HPDE6-E6E7 (cell line): ENCODE measurements at regions not wholly inside any gene's neighbourhood (a gene's known extent, or its start where the extent isn't known, plus 50 kb on each side); places are given as distances from the start of the nearest gene placed in this dataset.
"Not testable (repeated sequence)": the region's sequence is repeated elsewhere in the genome, so short reads cannot be mapped to it uniquely, and the experiment has no call there.

Experiments
- DNase-seq: peaks from one replicate; pipeline ENCODE4 v3.0.0; 2011; ENCODE audit warnings: missing footprints; ENCODE audit errors: extremely low spot score

GRCh38 chr20:12201289-12201991 lies 283.7 kb downstream of the BTBD3 start:
- no peak for DNase-seq

GRCh38 chr20:12203399-12203798 lies 285.7 kb downstream of the BTBD3 start:
- no peak for DNase-seq

- no peak for DNase-seq
Measured at GRCh38 chr20:12203981-12204380, 286.3 kb downstream of the BTBD3 start.

- peak; percentile 15 for DNase-seq
Measured at GRCh38 chr20:12207875-12208274, 290.2 kb downstream of the BTBD3 start.

GRCh38 chr20:12210591-12210990 lies 292.9 kb downstream of the BTBD3 start:
- no peak for DNase-seq

GRCh38 chr20:12211361-12211760 lies 293.7 kb downstream of the BTBD3 start:
- no peak for DNase-seq

DNA sequence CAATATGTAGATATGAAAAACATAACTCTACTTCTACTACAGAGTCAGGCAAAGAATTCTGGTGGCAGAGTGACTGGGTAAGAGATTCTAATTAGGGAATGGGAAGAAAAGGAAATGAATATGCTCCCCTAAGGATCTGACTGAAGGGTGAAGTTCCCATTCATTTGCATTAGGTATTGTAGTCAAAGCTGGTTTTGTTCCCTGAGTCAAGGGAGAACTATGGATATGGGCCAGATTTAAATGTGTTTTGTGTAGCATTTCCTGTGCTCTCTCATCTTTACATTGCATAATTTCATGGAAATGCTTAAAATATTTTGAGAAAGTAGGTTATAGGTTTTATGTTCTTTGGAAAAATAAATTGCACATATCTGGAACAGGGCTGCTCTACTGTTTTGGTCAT lies 299.7 kb downstream of the BTBD3 start:
- DNase-seq, result no peak

- no peak for DNase-seq
Measured at GRCh38 chr20:12219798-12220197, 302.1 kb downstream of the BTBD3 start.

DNA sequence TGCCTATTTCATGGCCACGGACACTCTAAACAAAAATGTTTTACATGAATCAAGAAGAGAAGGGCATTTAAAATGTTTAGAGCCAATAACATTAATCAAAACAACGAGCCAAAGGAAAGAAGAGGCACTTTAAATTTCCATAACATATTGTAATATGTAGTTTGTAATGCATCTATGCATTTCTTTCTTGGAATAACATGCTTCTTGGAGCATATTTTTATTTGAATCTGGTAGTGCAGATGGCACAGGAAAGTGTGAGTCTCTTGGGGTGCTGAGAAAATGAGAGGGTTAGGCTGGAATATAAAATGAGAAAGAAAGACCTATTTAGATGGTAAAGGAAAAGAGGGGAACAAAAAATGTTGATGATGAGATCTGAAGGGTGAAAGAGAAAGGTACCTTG lies 305.4 kb downstream of the BTBD3 start:
- no peak for DNase-seq

- no peak for DNase-seq
Measured at GRCh38 chr20:12225898-12226297, 308.2 kb downstream of the BTBD3 start.

- DNase-seq, result no peak
Measured at GRCh38 chr20:12229891-12230290, 312.2 kb downstream of the BTBD3 start.

DNA sequence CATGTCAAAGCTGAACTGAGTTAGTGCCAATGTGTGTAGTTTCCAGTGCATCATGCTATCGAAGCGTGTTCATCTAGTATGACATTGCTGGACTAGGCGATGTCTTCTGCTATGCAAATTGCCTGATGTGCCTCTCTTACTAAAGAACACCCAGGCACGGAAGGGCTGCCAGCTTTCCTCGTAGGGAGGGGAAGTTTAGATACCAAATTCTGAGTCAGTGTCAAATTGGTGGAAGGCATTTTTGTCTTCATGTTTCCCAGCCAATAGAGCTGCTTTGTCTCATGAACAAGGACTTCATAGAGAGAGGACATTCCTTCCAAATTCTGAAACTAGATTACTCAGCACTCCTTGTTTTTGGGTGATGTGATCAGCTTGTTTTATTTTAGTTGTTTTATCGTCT lies 320.1 kb downstream of the BTBD3 start:
- no peak for DNase-seq

DNA sequence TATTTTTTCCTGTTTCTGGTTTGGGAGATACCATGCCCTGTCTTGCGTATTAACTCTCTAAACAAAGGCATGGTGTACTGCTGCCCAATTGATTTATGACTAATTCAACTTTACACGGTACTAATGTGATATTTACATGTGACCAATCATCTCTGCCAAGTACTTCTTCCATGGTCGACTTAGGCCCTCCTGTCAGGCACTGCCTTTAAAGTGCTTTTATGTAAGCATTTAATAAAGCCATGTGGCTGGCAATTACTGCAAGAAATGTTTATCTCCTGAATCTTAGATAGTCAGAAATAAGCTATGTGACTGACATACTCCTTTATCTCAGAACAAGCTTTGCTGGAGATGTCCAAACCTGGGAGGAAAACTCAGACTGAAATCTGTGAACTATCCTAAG lies 323.4 kb downstream of the BTBD3 start:
- no peak for DNase-seq

DNA sequence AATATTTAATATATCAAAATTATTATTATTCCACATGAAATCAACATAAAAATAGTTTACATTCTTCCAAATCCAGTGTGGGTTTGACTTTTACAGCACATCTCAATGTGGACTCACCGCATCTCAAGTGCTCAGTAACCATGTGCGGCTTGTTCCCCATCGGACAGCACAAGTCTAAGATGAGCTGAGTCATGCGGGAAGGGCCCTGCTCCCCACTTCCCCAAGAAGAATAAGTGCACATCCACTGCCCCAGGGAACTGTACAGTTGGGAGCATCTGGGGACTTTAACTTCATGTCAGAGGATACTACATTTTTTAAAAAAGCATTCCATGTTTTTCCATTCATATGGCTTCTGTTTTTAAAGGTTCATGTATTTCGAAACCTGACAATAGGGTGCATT lies 325.6 kb downstream of the BTBD3 start:
- no peak for DNase-seq

- DNase-seq, result no peak
Measured at GRCh38 chr20:12248481-12248880, 330.8 kb downstream of the BTBD3 start.

GRCh38 chr20:12250661-12251060 lies 333.0 kb downstream of the BTBD3 start:
- DNase-seq, result not testable (repeated sequence)

- DNase-seq, result no peak
Measured at GRCh38 chr20:12252793-12253192, 335.1 kb downstream of the BTBD3 start.

DNA sequence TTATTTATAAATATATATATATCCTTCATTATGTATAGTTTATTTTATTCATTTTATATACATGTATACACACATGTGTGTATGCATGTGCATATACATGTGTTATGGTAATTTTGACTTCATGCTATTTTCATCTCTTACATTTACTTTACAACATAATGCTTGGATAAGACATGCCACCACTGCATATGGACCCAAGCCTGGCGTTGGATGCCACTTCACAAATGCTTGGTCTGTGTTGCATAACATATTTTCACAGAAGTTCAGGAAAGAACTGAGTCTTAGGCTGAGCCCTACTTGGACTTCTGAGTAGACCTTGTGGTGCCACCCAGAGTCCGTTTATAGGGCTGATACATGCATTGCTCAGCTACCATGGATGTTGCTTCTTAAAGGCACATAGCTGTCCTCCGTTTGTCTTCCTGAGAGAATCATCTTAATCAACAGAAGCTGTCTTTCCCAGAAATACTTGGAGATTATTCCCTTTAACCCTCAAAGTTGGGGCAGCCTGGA lies 337.8 kb downstream of the BTBD3 start:
- no peak for DNase-seq

GRCh38 chr20:12256806-12257205 lies 339.1 kb downstream of the BTBD3 start:
- no peak for DNase-seq

- no peak for DNase-seq
Measured at GRCh38 chr20:12262747-12263146, 345.1 kb downstream of the BTBD3 start.

DNA sequence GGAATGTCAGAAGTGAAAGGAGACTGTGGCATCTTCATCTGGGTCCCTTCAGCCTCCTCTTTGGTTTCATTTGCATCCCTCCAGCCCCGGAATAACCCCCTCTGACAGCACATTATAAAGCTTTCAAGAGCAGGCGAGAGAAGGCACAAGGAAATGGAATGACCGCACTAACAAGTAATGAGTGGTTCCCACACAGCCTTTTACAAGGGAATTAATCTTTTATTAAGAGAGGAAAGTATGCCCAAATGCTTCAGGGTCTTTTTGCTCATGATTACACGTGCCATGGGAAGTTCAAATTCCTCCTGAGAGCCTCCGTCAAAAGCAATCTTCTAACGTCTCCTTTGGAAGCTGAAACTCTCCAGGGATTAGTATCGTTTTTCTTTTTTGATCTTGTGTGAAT lies 347.0 kb downstream of the BTBD3 start:
- no peak for DNase-seq

GRCh38 chr20:12265662-12266061 lies 348.0 kb downstream of the BTBD3 start:
- DNase-seq, result no peak

DNA sequence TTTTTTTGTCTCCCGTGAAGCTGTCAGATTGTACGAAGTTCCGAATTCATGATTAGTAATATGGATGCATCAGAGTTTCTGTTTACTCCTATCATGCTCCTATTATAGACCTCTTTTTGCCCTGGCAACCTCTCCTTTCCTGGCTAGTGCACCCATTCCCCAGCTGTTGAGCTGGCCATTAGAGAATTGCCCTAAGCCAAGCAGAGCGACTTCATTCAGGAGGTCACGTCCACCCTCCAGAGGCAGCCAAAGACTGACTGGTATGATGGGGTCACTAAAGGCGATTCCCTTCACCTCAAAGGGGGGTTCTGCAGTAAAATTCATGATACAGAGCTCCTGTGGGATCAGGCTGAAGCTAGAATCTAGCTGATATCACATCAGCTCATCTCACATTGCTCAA lies 351.9 kb downstream of the BTBD3 start:
- no peak for DNase-seq

GRCh38 chr20:12270863-12271262 lies 353.2 kb downstream of the BTBD3 start:
- no peak for DNase-seq
